Transverse colon (tissue), 4 donors: ENCODE measurements at regions not wholly inside any gene's neighbourhood (a gene's known extent, or its start where the extent isn't known, plus 50 kb on each side); places are given as distances from the start of the nearest gene placed in this dataset.

Source experiments
- CTCF ChIP-seq, 5 experiments: fragments of 200-600 bp in 3 of 5; fragments of 450-650 bp in 2 of 5; sonication (generic) in 3 of 5; IDR thresholded peaks; 1 replicate in 2 of 5; 2 replicates in 3 of 5; pipeline ENCODE4 v1.5.1; 2016 to 2017; ENCODE audit warnings: antibody characterized with exemption in 5 of 5, inconsistent platforms in 3 of 5, mild to moderate bottlenecking in 2 of 5, moderate library complexity in 1 of 5
- EP300 ChIP-seq: sonication (generic); formaldehyde crosslinking; IDR thresholded peaks from one replicate; pipeline ENCODE4 v1.6.1; 2017; ENCODE audit warnings: antibody characterized with exemption, low read depth
- POLR2A ChIP-seq: fragments of 450-650 bp; IDR thresholded peaks from one replicate; pipeline ENCODE4 v1.6.1; 2016; ENCODE audit warnings: antibody characterized with exemption, mild to moderate bottlenecking, moderate library complexity
- POLR2AphosphoS5 ChIP-seq, 3 donors: sonication (generic); formaldehyde crosslinking; IDR thresholded peaks; one replicate each; pipeline ENCODE4 v1.6.1; 2016; ENCODE audit warnings: antibody characterized with exemption in 3 of 3

DNA sequence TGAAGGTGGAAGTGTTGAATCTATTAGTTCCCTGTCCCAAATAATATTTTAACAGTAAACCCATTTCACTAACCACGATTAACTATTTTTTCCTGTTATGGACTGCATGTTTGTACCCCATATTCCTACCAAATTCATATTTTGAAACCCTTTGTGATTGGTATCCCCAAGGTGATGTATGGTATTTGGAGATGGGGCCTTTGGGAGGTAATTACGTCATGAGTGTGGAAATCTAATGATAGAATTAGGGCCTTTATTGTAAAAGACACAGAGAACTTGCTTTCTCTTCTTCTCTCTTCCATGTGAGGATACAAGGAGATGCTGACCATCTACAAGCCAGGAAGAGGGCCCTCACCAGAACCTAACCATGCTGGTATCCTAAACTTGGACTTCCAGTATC is 744.7 kb downstream of the DTWD2 start:
- no peak for TF ChIP-seq CTCF (IDR thresholded peaks at IDR 0.05)
- TF ChIP-seq EP300: no peak
- no peak for TF ChIP-seq POLR2A
- TF ChIP-seq POLR2AphosphoS5 (IDR thresholded peaks at IDR 0.05): no peak
